Gastroesophageal sphincter (tissue), 3 donors: ENCODE measurements at regions not wholly inside any gene's neighbourhood (a gene's known extent, or its start where the extent isn't known, plus 50 kb on each side); places are given as distances from the start of the nearest gene placed in this dataset.

Source experiments
- EP300 ChIP-seq: sonication (generic); formaldehyde crosslinking; IDR thresholded peaks from one replicate; pipeline ENCODE4 v1.6.1; 2017; ENCODE audit warnings: antibody characterized with exemption, mild to moderate bottlenecking
- POLR2A ChIP-seq, 2 donors: fragments of 450-650 bp; IDR thresholded peaks; one replicate each; pipeline ENCODE4 v1.6.1; 2017; ENCODE audit warnings: antibody characterized with exemption in 2 of 2, mild to moderate bottlenecking in 2 of 2, moderate library complexity in 1 of 2
- POLR2AphosphoS5 ChIP-seq: sonication (generic); formaldehyde crosslinking; IDR thresholded peaks from one replicate; pipeline ENCODE4 v1.6.1; 2017; ENCODE audit warnings: antibody characterized with exemption
- TF ChIP-seq, protein P1 (sequence below), 4 experiments: fragments of 200-600 bp in 2 of 4; fragments of 450-650 bp in 2 of 4; sonication (generic) in 1 of 4; IDR thresholded peaks; one replicate each; pipeline ENCODE4 v1.5.1; 2017 to 2019; ENCODE audit warnings: antibody characterized with exemption in 4 of 4, mild to moderate bottlenecking in 2 of 4, moderate library complexity in 2 of 4

DNA sequence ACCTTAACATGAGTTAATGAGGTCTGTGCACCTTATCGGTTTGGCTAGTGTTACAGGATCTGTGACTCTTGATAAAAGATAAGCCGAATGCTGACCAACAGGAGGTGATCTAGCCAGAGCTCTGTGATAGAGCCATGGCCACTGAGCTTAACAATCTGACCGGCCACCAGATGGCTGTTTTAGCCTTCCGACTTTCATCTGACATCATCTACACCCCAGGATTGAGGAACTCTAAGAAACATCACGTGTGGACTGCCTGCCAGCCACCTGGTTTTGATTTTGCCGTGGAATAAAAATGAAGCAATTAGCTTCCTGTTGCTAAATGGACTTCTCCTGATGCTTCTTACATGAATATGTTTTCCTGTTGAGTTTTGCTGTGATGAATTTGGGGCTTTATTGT lies 281.3 kb downstream of the CEMIP2 start:
- TF ChIP-seq POLR2A (IDR thresholded peaks at IDR 0.05) (no peak), POLR2AphosphoS5 (no peak), EP300 (no peak)
- TF ChIP-seq, protein P1, sequence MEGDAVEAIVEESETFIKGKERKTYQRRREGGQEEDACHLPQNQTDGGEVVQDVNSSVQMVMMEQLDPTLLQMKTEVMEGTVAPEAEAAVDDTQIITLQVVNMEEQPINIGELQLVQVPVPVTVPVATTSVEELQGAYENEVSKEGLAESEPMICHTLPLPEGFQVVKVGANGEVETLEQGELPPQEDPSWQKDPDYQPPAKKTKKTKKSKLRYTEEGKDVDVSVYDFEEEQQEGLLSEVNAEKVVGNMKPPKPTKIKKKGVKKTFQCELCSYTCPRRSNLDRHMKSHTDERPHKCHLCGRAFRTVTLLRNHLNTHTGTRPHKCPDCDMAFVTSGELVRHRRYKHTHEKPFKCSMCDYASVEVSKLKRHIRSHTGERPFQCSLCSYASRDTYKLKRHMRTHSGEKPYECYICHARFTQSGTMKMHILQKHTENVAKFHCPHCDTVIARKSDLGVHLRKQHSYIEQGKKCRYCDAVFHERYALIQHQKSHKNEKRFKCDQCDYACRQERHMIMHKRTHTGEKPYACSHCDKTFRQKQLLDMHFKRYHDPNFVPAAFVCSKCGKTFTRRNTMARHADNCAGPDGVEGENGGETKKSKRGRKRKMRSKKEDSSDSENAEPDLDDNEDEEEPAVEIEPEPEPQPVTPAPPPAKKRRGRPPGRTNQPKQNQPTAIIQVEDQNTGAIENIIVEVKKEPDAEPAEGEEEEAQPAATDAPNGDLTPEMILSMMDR (IDR thresholded peaks at IDR 0.05): no peak
